MCF 10A (cell line): ENCODE measurements at regions not wholly inside any gene's neighbourhood (a gene's known extent, or its start where the extent isn't known, plus 50 kb on each side); places are given as distances from the start of the nearest gene placed in this dataset.

ENCODE experiments used
- BruUV-seq: library from RNA; stranded (reverse); fragments of 400-500 nt; replicated peaks from 2 replicates; lab custom pipeline; 2021; lab: Mats Ljungman, UMichigan
- CTCF ChIA-PET: fragments of 300-600 bp; sonication (Branson Sonifier 250); formaldehyde crosslinking; extraction: SDS; loops from one replicate; lab custom pipeline; 2021; ENCODE audit warnings: antibody characterized with exemption, inconsistent platforms; lab: Yijun Ruan, JAX
- POLR2A ChIA-PET: fragments of 300-600, 350-650 bp; sonication (Branson Sonifier 250); formaldehyde crosslinking; extraction: SDS; loops from one replicate; lab custom pipeline; 2020; ENCODE audit warnings: antibody characterized with exemption, inconsistent platforms; lab: Yijun Ruan, JAX
- DNase-seq: peaks from one replicate; pipeline ENCODE4 v3.0.0-alpha.2; 2018; ENCODE audit not compliant: unreplicated experiment
- H3K27ac Mint-ChIP-seq: one replicate; pipeline ENCODE4 v1.8.0; 2022; ENCODE audit warnings: mild to moderate bottlenecking, low read depth, mixed read lengths; ENCODE audit not compliant: unreplicated experiment
- H3K27me3 Mint-ChIP-seq: one replicate; pipeline ENCODE4 v1.8.0; 2022; ENCODE audit warnings: mixed read lengths; ENCODE audit not compliant: insufficient read depth, unreplicated experiment
- H3K36me3 Mint-ChIP-seq: one replicate; pipeline ENCODE4 v1.8.0; 2022; ENCODE audit warnings: mild to moderate bottlenecking, moderate library complexity, mixed read lengths; ENCODE audit not compliant: insufficient read depth, unreplicated experiment
- H3K4me1 Mint-ChIP-seq: one replicate; pipeline ENCODE4 v1.8.0; 2022; ENCODE audit warnings: mixed read lengths; ENCODE audit not compliant: insufficient read depth, unreplicated experiment
- H3K4me3 Mint-ChIP-seq: one replicate; pipeline ENCODE4 v1.8.0; 2022; ENCODE audit warnings: mild to moderate bottlenecking, moderate library complexity, mixed read lengths; ENCODE audit not compliant: unreplicated experiment
- H3K9me3 Mint-ChIP-seq: one replicate; pipeline ENCODE4 v1.8.0; 2022; ENCODE audit warnings: mixed read lengths; ENCODE audit not compliant: unreplicated experiment
- CTCF ChIP-seq: fragments of 200-600 bp; IDR thresholded peaks from one replicate; pipeline ENCODE4 v1.8.0; 2022; ENCODE audit warnings: antibody characterized with exemption, mild to moderate bottlenecking; ENCODE audit not compliant: unreplicated experiment
- intact Hi-C: fragments of 100-400 bp; cut with micrococcal nuclease; formaldehyde crosslinking; loops from 2 replicates; pipeline ENCODE4 v1.14.1; 2022

GRCh38 chr12:25838007-25838406 is 120.5 kb upstream of the RASSF8 start:
- no peak for TF ChIP-seq CTCF
- no TSS peak for BruUV-seq
- ChIA-PET CTCF (interaction anchor here (1.2 kb wide), 1 partner anchor 35 kb away, joined by 4 read pairs; no protein-coding TSS in a partner anchor), POLR2A (interaction anchor here (0.7 kb wide), 1 partner anchor 230 kb away, joined by 3 read pairs; no protein-coding TSS in a partner anchor)
- peaks cover 8% of the 10 kb centered on the region for H3K4me1 Mint-ChIP-seq
- H3K27ac Mint-ChIP-seq, result no peak overlapping the region
- intact Hi-C loops, result no loop called here
- no peak overlapping the region for H3K4me3 Mint-ChIP-seq
- peaks cover 13% of the 10 kb centered on the region for H3K9me3 Mint-ChIP-seq
- no peaks in the 10 kb centered on the region for H3K36me3 Mint-ChIP-seq
- no peaks in the 10 kb centered on the region for H3K27me3 Mint-ChIP-seq
- DNase-seq, result no peak

GRCh38 chr12:25839470-25839869 is 119.0 kb upstream of the RASSF8 start:
- Mint-ChIP-seq H3K9me3 (peaks cover 13% of the 10 kb centered on the region), H3K4me1 (peaks cover 8% of the 10 kb centered on the region), H3K27me3 (no peaks in the 10 kb centered on the region), H3K4me3 (peak overlapping the region; percentile 28), H3K36me3 (no peaks in the 10 kb centered on the region), H3K27ac (peak overlapping the region; percentile 88)
- TF ChIP-seq CTCF, result no peak
- CTCF ChIA-PET, result no interaction called here
- DNase-seq, result peak; percentile 68
- POLR2A ChIA-PET, result no interaction called here
- intact Hi-C loops, result no loop called here
- no TSS peak for BruUV-seq

- H3K4me1 Mint-ChIP-seq, result peaks cover 8% of the 10 kb centered on the region
- no peaks in the 10 kb centered on the region for H3K27me3 Mint-ChIP-seq
- CTCF ChIA-PET, result interaction anchor here (0.6 to 0.7 kb wide), 3 partner anchors 73 to 1023 kb away, joined by 3 to 5 read pairs (median 3); no protein-coding TSS in a partner anchor
- no TSS peak for BruUV-seq
- intact Hi-C loops, result no loop called here
- no peak overlapping the region for H3K4me3 Mint-ChIP-seq
- H3K9me3 Mint-ChIP-seq, result peaks cover 8% of the 10 kb centered on the region
- peak overlapping the region; percentile 31 for H3K27ac Mint-ChIP-seq
- POLR2A ChIA-PET, result interaction anchor here (0.6 to 1.0 kb wide), 3 partner anchors 40 to 130 kb away, joined by 3 read pairs; no protein-coding TSS in a partner anchor
- H3K36me3 Mint-ChIP-seq, result no peaks in the 10 kb centered on the region
- no peak for TF ChIP-seq CTCF
- peak; percentile 58 for DNase-seq
These were observed 117.6 kb upstream of the RASSF8 start for GRCh38 chr12:25840678-25841465.

GRCh38 chr12:25842254-25842653 is 116.2 kb upstream of the RASSF8 start:
- Mint-ChIP-seq H3K27ac (no peak overlapping the region), H3K36me3 (no peaks in the 10 kb centered on the region), H3K27me3 (no peaks in the 10 kb centered on the region), H3K4me1 (peaks cover 8% of the 10 kb centered on the region), H3K9me3 (no peaks in the 10 kb centered on the region), H3K4me3 (no peak overlapping the region)
- ChIA-PET POLR2A (interaction anchor here (0.7 kb wide), 1 partner anchor 170 kb away, joined by 3 read pairs; no protein-coding TSS in a partner anchor), CTCF (interaction anchor here (0.6 to 0.7 kb wide), 2 partner anchors 268 to 767 kb away, joined by 3 to 5 read pairs; no protein-coding TSS in a partner anchor)
- intact Hi-C loops, result no loop called here
- no TSS peak for BruUV-seq
- DNase-seq, result no peak
- TF ChIP-seq CTCF, result no peak
